ENCODE measurements at regions not wholly inside any gene's neighbourhood (a gene's known extent, or its start where the extent isn't known, plus 50 kb on each side); places are given as distances from the start of the nearest gene placed in this dataset.

GRCh38 chr19:28140201-28140600 lies 1072.8 kb downstream of the UQCRFS1 start:
- TF ChIP-seq CTCF (IDR thresholded peaks at IDR 0.05 in 4 of 5, conservative IDR thresholded peaks at IDR 0.05 in 1 of 5) (no peak), POLR2A (IDR thresholded peaks at IDR 0.05) (no peak)

All from gastrocnemius medialis (tissue), 4 donors.